IMR-90 (cell line): ENCODE measurements at regions not wholly inside any gene's neighbourhood (a gene's known extent, or its start where the extent isn't known, plus 50 kb on each side); places are given as distances from the start of the nearest gene placed in this dataset.

ENCODE experiments used
- ATAC-seq: fragments of 200-7000 bp; cut with Tn5 transposase; 2 replicates; pipeline ENCODE4 v1.9.1; 2020; ENCODE audit warnings: low read depth, mild to moderate bottlenecking, moderate library complexity
- BruUV-seq: library from RNA; stranded (reverse); fragments of 400-500 nt; replicated peaks from 2 replicates; lab custom pipeline; 2021; lab: Mats Ljungman, UMichigan
- CTCF ChIA-PET: fragments of 300-600 bp; formaldehyde crosslinking; extraction: SDS; loops from one replicate; lab custom pipeline; 2021; ENCODE audit warnings: antibody characterized with exemption; lab: Yijun Ruan, JAX
- POLR2A ChIA-PET: fragments of 300-600 bp; sonication (Branson Sonifier 250); formaldehyde crosslinking; loops from one replicate; lab custom pipeline; 2022; ENCODE audit warnings: antibody characterized with exemption; ENCODE audit not compliant: unreplicated experiment; lab: Charles Lee
- DNase-seq: peaks from one replicate; pipeline ENCODE4 v3.0.0; 2013
- H2AFZ ChIP-seq: replicated peaks from 2 replicates; pipeline ENCODE3; 2013; ENCODE audit warnings: low read length, mild to moderate bottlenecking; ENCODE audit not compliant: poor library complexity
- H2AK5ac ChIP-seq: 2 replicates; pipeline ENCODE4 v1.6.1; 2013; ENCODE audit warnings: low read depth, low read length, inconsistent platforms
- H2AK9ac ChIP-seq: replicated peaks from 2 replicates; pipeline ENCODE3; 2013; ENCODE audit warnings: mild to moderate bottlenecking, low read depth, low read length, moderate library complexity; ENCODE audit not compliant: poor library complexity
- H2BK120ac ChIP-seq: 2 replicates; pipeline ENCODE4 v1.6.1; 2013; ENCODE audit warnings: low read depth, low read length, inconsistent platforms
- H2BK15ac ChIP-seq: 3 replicates; pipeline ENCODE4 v1.6.1; 2013; ENCODE audit warnings: low read depth, low read length, inconsistent platforms
- H2BK20ac ChIP-seq: 2 replicates; pipeline ENCODE4 v1.6.1; 2013; ENCODE audit warnings: low read depth, mild to moderate bottlenecking, inconsistent platforms, low read length, moderate library complexity
- H2BK5ac ChIP-seq: 2 replicates; pipeline ENCODE4 v1.6.1; 2013; ENCODE audit warnings: mild to moderate bottlenecking, low read depth, low read length, inconsistent platforms; ENCODE audit not compliant: poor library complexity, severe bottlenecking
- H3K14ac ChIP-seq: replicated peaks from 2 replicates; pipeline ENCODE4 v1.6.1; 2013; ENCODE audit warnings: low read depth, low read length, inconsistent platforms
- H3K18ac ChIP-seq: 2 replicates; pipeline ENCODE4 v1.6.1; 2013; ENCODE audit warnings: low read depth, low read length, control low read depth
- H3K23ac ChIP-seq: 2 replicates; pipeline ENCODE4 v1.6.1; 2013; ENCODE audit warnings: low read depth, low read length, inconsistent platforms
- H3K27ac ChIP-seq: 2 replicates; pipeline ENCODE4 v1.5.1; 2013; ENCODE audit warnings: mild to moderate bottlenecking, control low read depth, low read length; ENCODE audit not compliant: insufficient read depth
- H3K27me3 ChIP-seq: 2 replicates; pipeline ENCODE4 v1.6.1; 2013; ENCODE audit warnings: low read length; ENCODE audit not compliant: control insufficient read depth, insufficient read depth
- H3K36me3 ChIP-seq: 2 replicates; pipeline ENCODE4 v1.6.1; 2013; ENCODE audit warnings: low read length, mixed read lengths; ENCODE audit not compliant: control insufficient read depth, insufficient read depth
- H3K4ac ChIP-seq: 2 replicates; pipeline ENCODE4 v1.6.1; 2013; ENCODE audit warnings: low read depth, low read length, inconsistent platforms
- H3K4me1 ChIP-seq: 2 replicates; pipeline ENCODE4 v1.6.1; 2013; ENCODE audit warnings: low read length, mixed read lengths; ENCODE audit not compliant: control insufficient read depth, insufficient read depth
- H3K4me2 ChIP-seq: 2 replicates; pipeline ENCODE4 v1.6.1; 2013; ENCODE audit warnings: low read depth, mild to moderate bottlenecking, control low read depth, low read length, moderate library complexity
- H3K4me3 ChIP-seq: 2 replicates; pipeline ENCODE4 v1.5.1; 2013; ENCODE audit warnings: low read depth, mild to moderate bottlenecking, control low read depth, low read length, moderate library complexity; ENCODE audit not compliant: insufficient read depth
- H3K56ac ChIP-seq: 2 replicates; pipeline ENCODE4 v1.6.1; 2013; ENCODE audit warnings: low read length, inconsistent platforms; ENCODE audit not compliant: insufficient read depth; ENCODE audit errors: extremely low read depth
- H3K79me1 ChIP-seq, 2 experiments: 2 replicates each; pipeline ENCODE4 v1.6.1; 2013; ENCODE audit warnings: low read length in 2 of 2, inconsistent platforms in 1 of 2, low read depth in 1 of 2
- H3K9ac ChIP-seq: 2 replicates; pipeline ENCODE4 v1.6.1; 2013; ENCODE audit warnings: low read depth, low read length, control low read depth
- H3K9me1 ChIP-seq: 2 replicates; pipeline ENCODE4 v1.6.1; 2013; ENCODE audit warnings: low read length, inconsistent platforms; ENCODE audit not compliant: insufficient read depth
- H3K9me3 ChIP-seq: 2 replicates; pipeline ENCODE4 v1.6.1; 2013; ENCODE audit warnings: low read length; ENCODE audit not compliant: control insufficient read depth, insufficient read depth
- H4K20me1 ChIP-seq: 2 replicates; pipeline ENCODE4 v1.6.1; 2013; ENCODE audit warnings: low read length, inconsistent platforms; ENCODE audit not compliant: insufficient read depth
- H4K5ac ChIP-seq: 2 replicates; pipeline ENCODE4 v1.6.1; 2013; ENCODE audit warnings: mild to moderate bottlenecking, low read depth, low read length, control low read depth
- H4K8ac ChIP-seq, 2 experiments: 2 replicates each; pipeline ENCODE4 v1.6.1; 2013; ENCODE audit warnings: low read depth in 2 of 2, low read length in 2 of 2, control low read depth in 1 of 2, inconsistent platforms in 1 of 2
- H4K91ac ChIP-seq: 2 replicates; pipeline ENCODE4 v1.6.1; 2013; ENCODE audit warnings: low read depth, low read length, inconsistent platforms; ENCODE audit not compliant: insufficient read depth
- BHLHE40 ChIP-seq: fragments of 150-350 bp; IDR thresholded peaks from 2 replicates; pipeline ENCODE4 v1.6.1; 2016; ENCODE audit warnings: mild to moderate bottlenecking, low read depth, low read length
- CEBPB ChIP-seq: IDR thresholded peaks from 2 replicates; pipeline ENCODE4 v1.6.1; 2012; ENCODE audit warnings: low read depth, low read length, improper control_type of control experiment
- CHD1 ChIP-seq: IDR thresholded peaks from 2 replicates; pipeline ENCODE4 v1.6.1; 2012; ENCODE audit warnings: low read depth, low read length, improper control_type of control experiment
- CTCF ChIP-seq: conservative IDR thresholded peaks from 2 replicates; pipeline ENCODE4 v1.5.1; 2012; ENCODE audit warnings: mild to moderate bottlenecking, low read depth, low read length, improper control_type of control experiment
- FOS ChIP-seq: fragments of 150-350 bp; IDR thresholded peaks from 2 replicates; pipeline ENCODE4 v1.6.1; 2016; ENCODE audit warnings: low read depth, low read length
- MAFK ChIP-seq: IDR thresholded peaks from 2 replicates; pipeline ENCODE4 v1.6.1; 2012; ENCODE audit warnings: low read depth, low read length, improper control_type of control experiment
- MAZ ChIP-seq: IDR thresholded peaks from 2 replicates; pipeline ENCODE4 v1.6.1; 2012; ENCODE audit warnings: low read depth, mild to moderate bottlenecking, low read length, improper control_type of control experiment, moderate library complexity, borderline replicate concordance
- MXI1 ChIP-seq: IDR thresholded peaks from 2 replicates; pipeline ENCODE4 v1.6.1; 2012; ENCODE audit warnings: low read depth, mild to moderate bottlenecking, low read length, moderate library complexity, borderline replicate concordance
- NFE2L2 ChIP-seq: fragments of 150-350 bp; IDR thresholded peaks from 2 replicates; pipeline ENCODE4 v1.6.1; 2016; ENCODE audit warnings: low read depth, mild to moderate bottlenecking, low read length
- POLR2A ChIP-seq: IDR thresholded peaks from 2 replicates; pipeline ENCODE4 v1.6.1; 2012; ENCODE audit warnings: mild to moderate bottlenecking, low read depth, low read length
- RAD21 ChIP-seq: IDR thresholded peaks from 2 replicates; pipeline ENCODE4 v1.6.1; 2012; ENCODE audit warnings: low read length, improper control_type of control experiment
- RCOR1 ChIP-seq: IDR thresholded peaks from 2 replicates; pipeline ENCODE4 v1.6.1; 2012; ENCODE audit warnings: mild to moderate bottlenecking, low read length, improper control_type of control experiment; ENCODE audit not compliant: insufficient replicate concordance
- RFX5 ChIP-seq: IDR thresholded peaks from 2 replicates; pipeline ENCODE4 v1.8.0; 2012; ENCODE audit warnings: low read depth, mild to moderate bottlenecking, low read length, moderate library complexity
- SMC3 ChIP-seq: fragments of 150-350 bp; IDR thresholded peaks from 2 replicates; pipeline ENCODE4 v1.6.1; 2016; ENCODE audit warnings: low read depth, mild to moderate bottlenecking, antibody characterized with exemption, low read length, moderate library complexity
- USF2 ChIP-seq: fragments of 150-350 bp; IDR thresholded peaks from 2 replicates; pipeline ENCODE4 v1.6.1; 2017; ENCODE audit warnings: mild to moderate bottlenecking, antibody characterized with exemption, low read length, low read depth
- WGBS, 2 experiments: methylation state at CpG; one replicate each; pipeline versions ENCODE4 v1.1.5 to v1.1.7; 2013; ENCODE audit warnings: missing lambda C conversion rate in 2 of 2; ENCODE audit not compliant: insufficient read length in 1 of 2; ENCODE audit errors: extremely low coverage in 2 of 2; 5-methylcytosine and 5-hydroxymethylcytosine counted together
- dilution Hi-C: fragments of 300-500 bp; cut with HindIII; formaldehyde crosslinking; loops from one replicate; pipeline ENCODE4 v1.14.3; 2018; ENCODE audit warnings: low sequenced_read_pairs; ENCODE audit not compliant: unreplicated experiment
- in situ Hi-C: fragments of 300-500 bp; cut with MboI; formaldehyde crosslinking; loops from 3 replicates; pipeline ENCODE4 v1.14.3; 2019; ENCODE audit warnings: low sequenced_read_pairs, inconsistent platforms, mixed read lengths
- intact Hi-C: fragments of 100-400 bp; cut with micrococcal nuclease; formaldehyde crosslinking; loops from 2 replicates; pipeline ENCODE4 v1.10.0; 2022
- TF ChIP-seq, protein P1 (sequence below): fragments of 150-350 bp; IDR thresholded peaks from 2 replicates; pipeline ENCODE4 v1.6.1; 2016; ENCODE audit warnings: low read depth, mild to moderate bottlenecking, low read length, moderate library complexity, borderline replicate concordance

DNA sequence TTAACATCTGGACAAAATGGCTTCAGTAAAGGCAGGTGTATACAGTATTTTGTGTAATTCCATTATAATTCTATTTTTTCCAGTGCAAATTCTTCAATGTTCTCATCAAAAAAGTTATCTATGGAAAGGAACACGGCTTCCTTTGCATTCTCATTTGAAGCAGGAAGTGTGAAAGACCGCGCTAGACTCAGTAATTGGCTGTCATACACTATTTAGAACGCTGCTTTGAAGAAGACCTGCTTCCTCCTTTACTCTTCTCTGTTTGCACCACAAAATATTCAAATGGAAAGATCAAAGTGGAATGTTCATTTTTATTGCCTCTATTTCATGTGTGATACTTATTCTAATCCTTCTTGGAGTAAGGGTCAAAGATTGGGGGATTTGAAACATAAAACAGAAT, 883.7 kb downstream of the TSN start:
- H3K79me1 ChIP-seq = no peaks in the 10 kb centered on the region
- H2BK20ac ChIP-seq = no peak overlapping the region
- no peak overlapping the region for H2AK5ac ChIP-seq
- no peaks in the 10 kb centered on the region for H4K20me1 ChIP-seq
- no peaks in the 10 kb centered on the region for H3K27me3 ChIP-seq
- H3K23ac ChIP-seq = no peak overlapping the region
- H4K5ac ChIP-seq = no peak overlapping the region
- ChIA-PET CTCF (no interaction called here), POLR2A (no interaction called here)
- H3K14ac ChIP-seq = no peak overlapping the region
- H3K4me1 ChIP-seq = no peaks in the 10 kb centered on the region
- BruUV-seq = no TSS peak
- dilution Hi-C loops = no loop called here
- peaks cover 6% of the 10 kb centered on the region; the same call in 1 of the 2 replicates for H3K9me3 ChIP-seq
- H2BK15ac ChIP-seq = no peak overlapping the region
- TF ChIP-seq CHD1 = no peak
- TF ChIP-seq USF2 = no peak
- TF ChIP-seq FOS = no peak
- TF ChIP-seq BHLHE40 = no peak
- no peak for TF ChIP-seq POLR2A
- no peak for TF ChIP-seq NFE2L2
- TF ChIP-seq RAD21 = no peak
- TF ChIP-seq CEBPB = no peak
- no peak for TF ChIP-seq MAFK
- no peak for TF ChIP-seq RCOR1
- TF ChIP-seq, protein P1, sequence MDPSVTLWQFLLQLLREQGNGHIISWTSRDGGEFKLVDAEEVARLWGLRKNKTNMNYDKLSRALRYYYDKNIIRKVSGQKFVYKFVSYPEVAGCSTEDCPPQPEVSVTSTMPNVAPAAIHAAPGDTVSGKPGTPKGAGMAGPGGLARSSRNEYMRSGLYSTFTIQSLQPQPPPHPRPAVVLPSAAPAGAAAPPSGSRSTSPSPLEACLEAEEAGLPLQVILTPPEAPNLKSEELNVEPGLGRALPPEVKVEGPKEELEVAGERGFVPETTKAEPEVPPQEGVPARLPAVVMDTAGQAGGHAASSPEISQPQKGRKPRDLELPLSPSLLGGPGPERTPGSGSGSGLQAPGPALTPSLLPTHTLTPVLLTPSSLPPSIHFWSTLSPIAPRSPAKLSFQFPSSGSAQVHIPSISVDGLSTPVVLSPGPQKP = no peak
- TF ChIP-seq RFX5 = no peak
- no peak for TF ChIP-seq SMC3
- no peak for TF ChIP-seq MAZ
- no peak for TF ChIP-seq MXI1
- no peak for TF ChIP-seq CTCF
- H2AK9ac ChIP-seq = no peak overlapping the region
- H3K4me2 ChIP-seq = no peak overlapping the region
- no peak overlapping the region for H3K56ac ChIP-seq
- no peaks in the 10 kb centered on the region for H3K9me1 ChIP-seq
- no peak overlapping the region for H4K91ac ChIP-seq
- ATAC-seq (no peak), DNase-seq (no peak)
- in situ Hi-C loops = no loop called here
- no peak overlapping the region for H3K27ac ChIP-seq
- H2AFZ ChIP-seq = no peak overlapping the region
- H3K18ac ChIP-seq = no peak overlapping the region
- intact Hi-C loops = no loop called here
- no peak overlapping the region for H3K4me3 ChIP-seq
- H3K36me3 ChIP-seq = no peaks in the 10 kb centered on the region
- WGBS, 2 experiments = no CpG with 5 or more reads among the region's 4 CpGs
- H3K9ac ChIP-seq = no peak overlapping the region
- H2BK5ac ChIP-seq = no peak overlapping the region
- H2BK120ac ChIP-seq = no peak overlapping the region
- H3K4ac ChIP-seq = no peak overlapping the region
- no peak overlapping the region for H4K8ac ChIP-seq
